Adrenal gland (tissue), 5 donors: ENCODE measurements at regions not wholly inside any gene's neighbourhood (a gene's known extent, or its start where the extent isn't known, plus 50 kb on each side); places are given as distances from the start of the nearest gene placed in this dataset.

Experiments
- CTCF ChIP-seq, 6 experiments: fragments of 450-650 bp in 4 of 6; fragments of 200-600 bp in 2 of 6; sonication (generic) in 1 of 6; IDR thresholded peaks; 1 replicate in 5 of 6; 2 replicates in 1 of 6; pipeline versions ENCODE4 v1.5.1 to v1.8.0; 2016 to 2021; ENCODE audit warnings: antibody characterized with exemption in 6 of 6, mild to moderate bottlenecking in 2 of 6, moderate library complexity in 1 of 6
- POLR2A ChIP-seq, 2 donors: fragments of 450-650 bp; IDR thresholded peaks; one replicate each; pipeline ENCODE4 v1.6.1; 2017; ENCODE audit warnings: antibody characterized with exemption in 2 of 2, mild to moderate bottlenecking in 2 of 2, moderate library complexity in 1 of 2
- donor health status: DM: no; HTN: no; CAD: no.

- TF ChIP-seq POLR2A (IDR thresholded peaks at IDR 0.05) (no peak), CTCF (IDR thresholded peaks at IDR 0.05) (no peak)
Observed at GRCh38 chr4:123619895-123620294, 223.3 kb downstream of the SPRY1 start.
